ENCODE measurements at regions not wholly inside any gene's neighbourhood (a gene's known extent, or its start where the extent isn't known, plus 50 kb on each side); places are given as distances from the start of the nearest gene placed in this dataset.

DNA sequence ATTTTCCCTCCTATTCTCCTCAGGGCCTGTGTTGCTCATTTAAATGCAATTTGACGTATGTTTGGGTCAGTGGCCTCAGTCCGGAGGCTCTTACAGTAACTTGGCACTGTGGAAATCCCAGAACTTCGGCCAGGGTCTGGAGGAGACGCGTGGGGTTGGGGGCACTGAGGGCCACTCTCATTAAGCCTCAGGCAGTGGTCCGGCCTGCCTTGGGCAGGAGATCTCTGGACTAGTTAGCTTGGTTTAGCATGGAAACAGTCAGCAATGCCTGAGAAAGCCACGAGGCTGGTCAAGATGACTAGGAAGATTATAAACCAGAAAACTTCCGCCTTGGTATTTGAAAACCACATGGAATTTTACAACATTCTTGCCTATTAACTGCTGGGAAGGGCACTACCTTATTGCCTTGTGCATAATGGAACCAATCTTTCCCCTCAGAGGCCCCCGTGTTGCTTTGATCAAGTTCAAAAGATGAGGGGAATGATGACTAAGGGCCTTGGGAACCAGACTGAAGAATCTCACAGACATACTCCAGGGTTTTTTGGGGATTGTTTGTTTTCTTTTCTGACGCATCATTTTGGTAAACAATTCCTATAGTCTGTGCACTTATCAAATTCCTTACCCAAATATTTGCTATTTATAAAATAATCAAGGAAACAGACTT is 206.0 kb upstream of the PREP start:
- CTCF ChIA-PET, result interaction anchor here (1.4 kb wide), 1 partner anchor 15 kb away, joined by 3 read pairs; no protein-coding TSS in a partner anchor

GRCh38 chr6:105607636-105608621 is 205.0 kb upstream of the PREP start:
- Mint-ChIP-seq H3K4me1 (peaks cover 4% of the 10 kb centered on the region), H3K27ac (no peak overlapping the region), H3K4me3 (no peak overlapping the region), H3K36me3 (ENCODE audit: low read depth) (no peaks in the 10 kb centered on the region), H3K9me3 (peaks cover 3% of the 10 kb centered on the region), H3K27me3 (peaks cover 19% of the 10 kb centered on the region)
- ChIA-PET CTCF (interaction anchor here (0.6 to 1.4 kb wide), 2 partner anchors 13 to 15 kb away, joined by 3 read pairs; no protein-coding TSS in a partner anchor), POLR2A (no interaction called here)
- DNase-seq, result no peak

More for the DNA sequence above, 206.0 kb upstream of the PREP start:
- H3K4me1 Mint-ChIP-seq, result peaks cover 4% of the 10 kb centered on the region
- no peak for DNase-seq
- no peak overlapping the region for H3K4me3 Mint-ChIP-seq
- H3K36me3 Mint-ChIP-seq (ENCODE audit: low read depth), result no peaks in the 10 kb centered on the region
- no peak overlapping the region for H3K27ac Mint-ChIP-seq
- POLR2A ChIA-PET, result no interaction called here
- H3K9me3 Mint-ChIP-seq, result peaks cover 3% of the 10 kb centered on the region
- H3K27me3 Mint-ChIP-seq, result peaks cover 20% of the 10 kb centered on the region

DNA sequence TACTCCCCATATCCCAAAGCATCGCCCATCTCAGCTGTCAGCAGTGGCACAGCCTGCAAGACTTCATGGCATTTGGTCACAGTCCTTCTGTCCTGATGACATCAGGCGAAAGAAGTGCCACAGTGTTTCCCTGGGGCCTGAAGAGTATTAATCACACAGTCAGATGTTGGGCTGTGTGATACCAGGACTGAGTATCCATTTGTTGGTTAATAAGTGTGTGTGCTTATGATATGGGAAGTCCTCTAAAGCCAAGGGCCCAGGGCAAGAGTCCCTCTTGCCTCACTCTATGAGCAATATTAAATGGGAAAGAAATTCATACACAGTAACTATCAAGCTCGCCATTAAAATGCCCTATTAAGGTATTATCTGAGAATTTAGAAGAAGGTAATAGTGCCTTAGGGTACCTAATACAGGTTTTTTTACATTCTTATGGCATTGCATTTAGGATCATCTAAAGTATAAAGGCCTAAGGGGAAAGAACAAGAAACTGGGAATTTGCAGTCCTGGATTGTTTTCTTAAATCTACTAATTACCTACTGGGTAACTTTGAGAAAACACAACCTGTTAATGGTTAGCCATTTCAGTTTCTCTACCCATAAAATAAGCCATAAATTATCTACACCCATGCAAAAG is 204.1 kb upstream of the PREP start:
- Mint-ChIP-seq H3K36me3 (ENCODE audit: low read depth) (no peaks in the 10 kb centered on the region), H3K27me3 (peaks cover 14% of the 10 kb centered on the region), H3K9me3 (peaks cover 3% of the 10 kb centered on the region), H3K4me3 (no peak overlapping the region), H3K27ac (no peak overlapping the region), H3K4me1 (peaks cover 4% of the 10 kb centered on the region)
- CTCF ChIA-PET, result interaction anchor here (1.4 kb wide), 1 partner anchor 43 kb away, joined by 3 read pairs; no protein-coding TSS in a partner anchor
- DNase-seq, result no peak
- POLR2A ChIA-PET, result no interaction called here

- peaks cover 3% of the 10 kb centered on the region for H3K9me3 Mint-ChIP-seq
- no peak overlapping the region for H3K27ac Mint-ChIP-seq
- H3K4me1 Mint-ChIP-seq, result peaks cover 12% of the 10 kb centered on the region
- ChIA-PET POLR2A (no interaction called here), CTCF (no interaction called here)
- H3K27me3 Mint-ChIP-seq, result peaks cover 9% of the 10 kb centered on the region
- no peak overlapping the region for H3K4me3 Mint-ChIP-seq
- DNase-seq, result no peak
- H3K36me3 Mint-ChIP-seq (ENCODE audit: low read depth), result no peaks in the 10 kb centered on the region
These were observed 201.7 kb upstream of the PREP start for GRCh38 chr6:105604587-105604884.

DNA sequence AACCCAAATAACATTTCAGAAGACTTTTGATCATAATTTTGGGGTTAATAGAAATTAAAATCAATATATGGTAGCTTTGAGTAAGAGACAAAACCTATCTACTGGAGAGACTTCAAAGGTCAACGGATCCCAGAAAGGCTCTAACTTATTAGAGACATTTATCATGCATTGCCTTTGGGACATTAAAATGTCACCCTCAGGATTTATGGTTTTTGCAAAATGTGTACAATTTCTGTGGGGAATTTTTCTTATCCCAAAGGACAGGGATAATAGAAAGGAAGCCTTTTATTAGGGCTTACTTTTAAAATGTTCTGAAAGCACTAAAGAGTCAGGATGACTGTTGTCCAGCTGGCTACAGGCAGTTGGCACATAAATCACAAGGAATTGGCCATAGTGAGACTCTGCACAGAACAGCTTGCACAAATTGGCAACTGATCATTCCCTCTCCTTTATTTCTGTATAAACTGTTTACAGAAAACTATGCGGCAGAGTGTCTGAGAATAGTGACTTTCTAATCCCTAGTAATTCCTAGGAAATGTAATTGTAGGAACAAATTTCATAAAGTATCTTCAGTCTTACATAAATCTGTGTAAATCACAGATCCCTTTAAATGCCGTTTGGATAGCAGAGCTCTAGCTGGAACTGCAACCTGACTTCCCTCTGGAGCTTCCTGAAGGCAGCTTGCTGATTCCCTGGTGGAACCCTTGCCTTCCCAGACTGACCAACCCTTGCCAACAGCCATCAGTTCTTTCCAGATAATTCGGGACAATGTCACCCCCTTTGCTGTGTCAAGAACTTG is 201.1 kb upstream of the PREP start:
- POLR2A ChIA-PET, result no interaction called here

GRCh38 chr6:105601541-105602236 is 198.8 kb upstream of the PREP start:
- ChIA-PET POLR2A (no interaction called here), CTCF (interaction anchor here (0.6 to 1.7 kb wide), 5 partner anchors 14 to 120 kb away, joined by 3 to 5 read pairs (median 4); no protein-coding TSS in a partner anchor)
- H3K27ac Mint-ChIP-seq, result peak overlapping the region; percentile 32
- H3K27me3 Mint-ChIP-seq, result peaks cover 4% of the 10 kb centered on the region
- H3K36me3 Mint-ChIP-seq (ENCODE audit: low read depth), result no peaks in the 10 kb centered on the region
- peaks cover 9% of the 10 kb centered on the region for H3K4me1 Mint-ChIP-seq
- no peak overlapping the region for H3K4me3 Mint-ChIP-seq
- DNase-seq, result peak; percentile 16
- peaks cover 2% of the 10 kb centered on the region for H3K9me3 Mint-ChIP-seq

More for the DNA sequence above, 201.1 kb upstream of the PREP start:
- Mint-ChIP-seq H3K27me3 (peaks cover 6% of the 10 kb centered on the region), H3K36me3 (ENCODE audit: low read depth) (no peaks in the 10 kb centered on the region), H3K4me3 (no peak overlapping the region), H3K4me1 (peaks cover 9% of the 10 kb centered on the region), H3K9me3 (no peaks in the 10 kb centered on the region), H3K27ac (no peak overlapping the region)
- no peak for DNase-seq
- CTCF ChIA-PET, result no interaction called here

DNA sequence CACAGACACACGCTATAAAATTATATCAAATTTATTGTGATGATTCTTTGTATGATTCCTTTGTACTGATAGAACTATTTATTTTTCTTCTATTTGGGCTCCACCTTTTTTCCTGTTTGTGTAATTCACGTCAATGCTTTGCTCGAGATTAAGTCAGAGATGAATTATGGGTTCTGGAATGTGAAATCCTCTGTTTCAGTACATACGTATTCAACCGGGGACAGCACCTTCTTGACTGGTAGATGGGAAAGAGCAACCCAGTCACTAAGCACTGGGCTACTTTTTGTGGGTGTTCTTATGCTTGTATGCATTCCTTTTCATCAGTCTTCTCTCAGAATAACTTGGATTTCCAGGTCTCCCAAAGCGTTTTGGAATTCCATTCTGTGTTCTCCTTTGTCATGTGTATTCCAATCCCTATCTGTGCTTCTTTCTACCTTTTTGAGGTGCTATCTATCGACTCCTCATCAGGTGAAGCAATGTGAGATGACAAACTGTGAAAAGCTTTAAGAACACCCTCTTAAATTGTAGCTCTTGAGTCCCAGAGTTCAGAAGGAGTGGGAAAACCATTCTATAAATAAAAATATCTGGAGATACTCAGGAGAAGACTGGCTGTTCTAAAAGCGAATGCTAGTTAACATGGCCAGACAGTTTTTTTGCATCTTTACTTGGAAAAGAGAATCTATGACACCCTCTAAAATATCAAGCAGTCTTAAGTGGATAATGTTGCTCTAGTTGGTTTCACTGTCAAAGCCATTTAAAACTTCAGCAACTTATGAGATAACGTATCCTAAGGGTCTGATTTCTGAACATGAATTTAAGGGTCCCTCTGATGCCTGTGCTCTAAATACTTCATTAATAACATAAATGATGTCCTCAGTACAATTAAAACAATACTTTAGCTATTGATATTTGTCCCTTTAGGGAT is 197.7 kb upstream of the PREP start:
- CTCF ChIA-PET, result interaction anchor here (1.0 to 1.7 kb wide), 3 partner anchors 12 to 42 kb away, joined by 3 to 5 read pairs (median 4); no protein-coding TSS in a partner anchor

GRCh38 chr6:105598264-105598663 is 195.4 kb upstream of the PREP start:
- Mint-ChIP-seq H3K4me3 (no peak overlapping the region), H3K27me3 (peaks cover 2% of the 10 kb centered on the region), H3K36me3 (ENCODE audit: low read depth) (no peaks in the 10 kb centered on the region), H3K4me1 (peaks cover 11% of the 10 kb centered on the region), H3K27ac (no peak overlapping the region), H3K9me3 (peaks cover 2% of the 10 kb centered on the region)
- ChIA-PET CTCF (interaction anchor here (1.6 kb wide), 1 partner anchor 10 kb away, joined by 3 read pairs; no protein-coding TSS in a partner anchor), POLR2A (no interaction called here)
- no peak for DNase-seq

More for the DNA sequence above, 197.7 kb upstream of the PREP start:
- Mint-ChIP-seq H3K9me3 (peaks cover 2% of the 10 kb centered on the region), H3K36me3 (ENCODE audit: low read depth) (no peaks in the 10 kb centered on the region), H3K27me3 (peaks cover 4% of the 10 kb centered on the region), H3K4me3 (no peak overlapping the region), H3K4me1 (peaks cover 9% of the 10 kb centered on the region), H3K27ac (no peak overlapping the region)
- no peak for DNase-seq
- POLR2A ChIA-PET, result no interaction called here

GRCh38 chr6:105596284-105596755 is 193.4 kb upstream of the PREP start:
- H3K4me1 Mint-ChIP-seq, result peaks cover 12% of the 10 kb centered on the region
- ChIA-PET CTCF (no interaction called here), POLR2A (no interaction called here)
- no peak for DNase-seq
- no peak overlapping the region for H3K27ac Mint-ChIP-seq
- peaks cover 2% of the 10 kb centered on the region for H3K27me3 Mint-ChIP-seq
- H3K4me3 Mint-ChIP-seq, result no peak overlapping the region
- no peaks in the 10 kb centered on the region for H3K36me3 Mint-ChIP-seq (ENCODE audit: low read depth)
- H3K9me3 Mint-ChIP-seq, result peaks cover 2% of the 10 kb centered on the region

- Mint-ChIP-seq H3K27me3 (peaks cover 2% of the 10 kb centered on the region), H3K9me3 (peaks cover 2% of the 10 kb centered on the region), H3K27ac (no peak overlapping the region), H3K4me1 (peaks cover 15% of the 10 kb centered on the region), H3K4me3 (no peak overlapping the region), H3K36me3 (ENCODE audit: low read depth) (no peaks in the 10 kb centered on the region)
- DNase-seq, result no peak
- ChIA-PET POLR2A (no interaction called here), CTCF (no interaction called here)
These were observed 192.9 kb upstream of the PREP start for GRCh38 chr6:105595829-105596228.

GRCh38 chr6:105594821-105595220 is 191.9 kb upstream of the PREP start:
- peaks cover 2% of the 10 kb centered on the region for H3K27me3 Mint-ChIP-seq
- peaks cover 18% of the 10 kb centered on the region for H3K4me1 Mint-ChIP-seq
- CTCF ChIA-PET, result interaction anchor here (0.6 to 1.6 kb wide), 3 partner anchors 11 to 87 kb away, joined by 3 to 6 read pairs (median 3); no protein-coding TSS in a partner anchor
- no peak overlapping the region for H3K4me3 Mint-ChIP-seq
- DNase-seq, result no peak
- H3K27ac Mint-ChIP-seq, result no peak overlapping the region
- H3K36me3 Mint-ChIP-seq (ENCODE audit: low read depth), result no peaks in the 10 kb centered on the region
- POLR2A ChIA-PET, result no interaction called here
- H3K9me3 Mint-ChIP-seq, result peaks cover 2% of the 10 kb centered on the region
